ENCODE measurements at regions not wholly inside any gene's neighbourhood (a gene's known extent, or its start where the extent isn't known, plus 50 kb on each side); places are given as distances from the start of the nearest gene placed in this dataset.
A peak's percentile ranks its signal among the peaks of the same experiment; 100 is the strongest.
"Not testable (repeated sequence)": the region's sequence is repeated elsewhere in the genome, so short reads cannot be mapped to it uniquely, and the experiment has no call there.

GRCh38 chr21:28699596-28700259, 292.9 kb downstream of the LTN1 start:
- DNase-seq = no peak

GRCh38 chr21:28699186-28699585, 293.5 kb downstream of the LTN1 start:
- no peak for DNase-seq

DNA sequence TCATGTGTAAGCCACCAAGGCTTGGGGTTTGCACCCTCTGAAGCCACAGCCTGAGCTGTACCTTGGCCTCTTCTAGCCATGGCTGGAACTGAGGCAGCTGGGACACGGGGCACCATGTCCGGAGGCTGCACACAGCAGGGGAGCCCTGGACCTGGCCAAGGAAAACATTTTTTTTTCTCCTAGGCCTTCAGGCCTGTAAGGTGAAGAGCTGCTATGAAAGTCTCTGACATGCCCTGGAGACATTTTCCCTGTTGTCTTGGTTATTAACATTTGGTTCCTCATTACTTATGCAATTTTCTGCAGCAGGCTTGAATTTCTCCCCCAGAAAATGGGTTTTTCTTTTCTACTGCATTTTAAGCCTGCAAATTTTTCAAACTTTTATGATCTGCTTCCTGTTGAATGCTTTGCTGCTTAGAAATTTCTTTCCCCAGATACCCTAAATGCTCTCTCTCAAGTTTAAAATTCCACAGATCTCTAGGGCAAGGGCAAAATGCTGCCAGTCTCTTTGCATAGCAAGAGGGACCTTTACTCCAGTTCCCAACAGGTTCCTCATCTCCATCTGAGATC, 295.8 kb downstream of the LTN1 start:
- no peak for DNase-seq

DNA sequence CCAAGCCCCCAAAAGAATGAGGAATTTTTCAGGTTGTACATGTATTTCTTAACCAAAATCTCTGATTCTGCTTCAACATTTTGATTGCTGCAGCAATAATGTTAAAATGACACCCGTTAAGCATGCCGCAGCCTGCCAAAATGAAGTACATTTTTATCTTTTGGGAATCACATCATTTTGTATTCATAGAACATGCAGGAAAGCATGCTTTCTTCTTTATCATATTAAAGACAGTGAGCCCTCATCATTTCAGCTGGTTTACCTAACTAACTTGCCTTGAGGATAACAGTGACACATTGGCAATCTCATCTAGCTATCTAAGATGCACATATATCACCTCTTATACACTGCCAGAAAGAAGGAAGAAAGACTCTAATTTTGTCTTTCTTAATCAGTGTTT, 299.2 kb downstream of the LTN1 start:
- no peak for DNase-seq

DNA sequence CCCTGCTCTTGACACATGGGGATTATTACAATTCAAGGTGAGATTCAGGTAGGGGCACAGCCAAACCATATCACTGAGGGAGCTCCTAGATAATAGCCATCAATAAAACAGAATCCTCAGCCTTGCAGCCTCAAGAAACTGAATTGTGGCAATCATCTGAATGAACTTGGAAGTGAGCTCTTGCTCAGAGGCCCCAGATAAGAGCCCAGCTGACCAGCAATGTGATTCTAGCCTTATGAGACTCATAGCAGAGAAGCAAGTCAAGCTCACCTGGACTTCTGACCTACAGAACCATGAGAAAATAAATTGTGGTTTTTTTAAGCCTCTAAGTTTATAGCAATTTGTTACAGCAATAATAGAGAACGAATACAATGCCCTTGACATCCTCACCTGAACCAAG, 302.5 kb downstream of the LTN1 start:
- DNase-seq = no peak

GRCh38 chr21:28688381-28688780, 304.3 kb downstream of the LTN1 start:
- DNase-seq = no peak

DNA sequence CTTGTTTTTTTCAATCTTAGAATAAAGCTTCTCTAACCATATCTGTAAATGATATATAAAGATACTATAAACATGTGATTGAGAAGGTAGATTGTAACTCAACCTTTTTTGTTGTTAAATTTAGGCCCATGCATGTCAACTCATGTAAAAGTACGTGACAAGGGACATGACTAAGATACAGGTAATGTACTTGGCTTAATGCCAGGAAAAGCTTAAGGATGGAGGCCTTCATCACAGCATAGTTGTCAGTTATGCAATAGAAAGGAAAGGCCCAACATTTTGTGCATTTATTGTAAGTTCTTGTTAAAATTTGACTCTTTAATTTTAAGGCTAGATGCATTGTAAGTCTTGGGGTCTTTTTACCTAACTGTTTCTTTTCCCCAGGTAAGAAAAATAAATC, 305.1 kb downstream of the LTN1 start:
- no peak for DNase-seq

DNA sequence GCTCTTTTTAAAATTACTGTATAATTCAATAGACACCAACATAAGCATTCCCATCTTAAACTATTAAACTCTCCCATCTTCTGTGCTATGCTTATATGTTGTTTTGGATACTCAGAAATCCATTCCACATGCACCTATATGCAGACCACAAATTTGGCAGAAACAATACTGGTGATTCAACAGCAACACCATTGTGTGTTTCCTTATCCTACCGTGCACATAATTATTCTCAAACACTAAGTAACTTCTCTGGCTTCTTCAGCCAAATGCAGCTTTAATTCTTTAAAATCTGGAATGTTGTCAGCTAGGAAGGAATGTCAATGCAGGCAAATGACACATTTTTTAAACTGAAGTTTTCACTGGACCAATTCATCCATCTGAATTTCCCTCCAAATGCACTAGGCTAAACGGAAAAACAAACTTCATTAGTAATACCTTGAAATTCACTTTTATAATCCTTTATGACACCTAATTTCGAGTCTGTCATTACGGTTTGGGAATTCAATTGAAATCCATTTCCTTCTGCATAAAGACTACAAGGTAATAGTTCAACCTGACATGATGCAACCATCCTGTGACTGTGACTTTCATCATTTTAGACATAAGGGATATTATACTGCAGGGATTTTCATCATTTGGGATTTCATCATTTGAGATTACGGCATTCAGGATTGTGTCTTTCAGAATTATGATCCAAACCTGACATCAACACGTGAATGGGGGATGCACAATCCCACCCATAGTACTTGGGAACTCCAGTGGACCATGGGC, 308.5 kb downstream of the LTN1 start:
- DNase-seq = no peak

DNA sequence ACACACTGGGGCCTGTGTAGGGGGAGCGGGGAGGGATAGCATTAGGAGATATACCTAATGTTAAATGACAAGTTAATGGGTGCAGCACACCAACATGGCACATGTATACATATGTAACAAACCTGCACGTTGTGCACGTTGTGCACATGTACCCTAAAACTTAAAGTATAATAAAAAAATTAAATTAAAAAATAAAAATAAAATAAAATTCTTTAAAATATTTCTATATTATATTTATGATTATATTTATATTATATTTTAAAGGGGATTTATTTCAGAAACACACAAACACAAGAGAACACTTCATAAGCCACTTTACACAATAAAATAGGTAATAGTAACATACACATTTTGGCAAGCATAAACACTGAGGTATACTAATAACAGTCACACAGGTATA, 309.8 kb downstream of the LTN1 start:
- not testable (repeated sequence) for DNase-seq

DNA sequence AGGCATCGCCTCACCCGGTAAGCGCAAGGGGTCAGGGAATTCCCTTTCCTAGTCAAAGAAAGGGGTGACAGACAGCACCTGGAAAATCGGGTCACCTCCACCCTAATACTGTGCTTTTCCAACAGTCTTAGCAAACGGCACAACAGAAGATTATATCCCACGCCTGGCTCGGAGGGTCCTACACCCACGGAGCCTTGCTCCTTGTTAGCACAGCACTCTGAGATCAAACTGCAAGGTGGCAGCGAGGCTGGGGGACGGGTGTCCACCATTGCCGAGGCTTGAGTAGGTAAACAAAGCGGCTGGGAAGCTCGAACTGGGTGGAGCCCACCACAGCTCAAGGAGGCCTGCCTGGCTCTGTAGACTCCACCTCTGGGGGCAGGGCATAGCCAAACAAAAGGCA, 315.6 kb downstream of the LTN1 start:
- DNase-seq = not testable (repeated sequence)

DNA sequence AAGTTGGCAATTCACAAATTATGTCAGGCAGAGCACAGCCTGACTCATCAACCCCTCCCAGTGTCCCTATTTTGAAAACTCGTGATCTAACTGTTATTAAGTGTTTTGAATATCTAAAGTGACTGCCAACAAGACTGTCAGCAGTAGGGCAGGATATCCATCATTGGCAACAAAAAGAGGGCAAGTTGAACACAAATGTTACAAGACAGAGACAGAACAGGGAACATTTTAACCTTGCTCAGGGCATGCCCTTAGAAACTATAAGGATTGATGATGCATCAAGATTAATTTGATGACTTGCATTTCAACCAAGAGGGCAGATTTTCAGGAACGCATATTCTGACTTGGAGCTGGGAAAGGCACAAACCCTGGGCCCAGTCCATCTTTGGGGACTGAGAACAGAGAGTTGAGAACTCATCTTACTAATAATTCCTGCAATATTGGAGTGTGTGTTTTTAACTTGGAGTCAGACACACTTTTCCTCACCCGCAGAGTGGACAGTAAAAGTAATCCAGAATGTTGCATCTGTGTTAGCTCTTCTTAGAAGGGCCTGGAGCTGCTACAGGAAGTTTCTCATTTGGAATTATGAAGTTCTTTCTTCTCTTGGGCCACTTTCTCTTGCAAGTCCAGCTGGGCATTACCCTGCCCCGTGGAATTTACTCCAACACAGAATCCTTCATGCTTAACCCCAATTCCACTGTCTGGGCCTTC, 317.2 kb downstream of the LTN1 start:
- DNase-seq = no peak

DNA sequence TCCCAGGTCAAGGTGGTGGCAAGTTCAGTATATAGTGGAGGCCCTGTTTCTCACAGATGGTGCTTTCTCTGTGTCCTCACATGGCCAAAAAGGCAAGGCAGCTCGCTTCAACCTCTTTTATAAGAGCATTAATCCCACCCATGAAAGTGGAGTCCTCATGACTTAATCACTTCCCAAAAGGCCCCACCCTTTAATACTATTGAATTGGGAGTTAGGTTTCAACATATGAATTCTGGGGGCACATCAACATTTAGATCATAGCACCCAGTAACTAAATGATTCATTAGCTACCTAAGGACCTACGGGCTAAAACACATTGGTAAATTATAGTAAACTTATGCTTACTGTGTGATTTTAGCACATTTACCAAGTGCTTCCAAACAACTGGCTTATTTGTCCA, 317.9 kb downstream of the LTN1 start:
- no peak for DNase-seq

DNA sequence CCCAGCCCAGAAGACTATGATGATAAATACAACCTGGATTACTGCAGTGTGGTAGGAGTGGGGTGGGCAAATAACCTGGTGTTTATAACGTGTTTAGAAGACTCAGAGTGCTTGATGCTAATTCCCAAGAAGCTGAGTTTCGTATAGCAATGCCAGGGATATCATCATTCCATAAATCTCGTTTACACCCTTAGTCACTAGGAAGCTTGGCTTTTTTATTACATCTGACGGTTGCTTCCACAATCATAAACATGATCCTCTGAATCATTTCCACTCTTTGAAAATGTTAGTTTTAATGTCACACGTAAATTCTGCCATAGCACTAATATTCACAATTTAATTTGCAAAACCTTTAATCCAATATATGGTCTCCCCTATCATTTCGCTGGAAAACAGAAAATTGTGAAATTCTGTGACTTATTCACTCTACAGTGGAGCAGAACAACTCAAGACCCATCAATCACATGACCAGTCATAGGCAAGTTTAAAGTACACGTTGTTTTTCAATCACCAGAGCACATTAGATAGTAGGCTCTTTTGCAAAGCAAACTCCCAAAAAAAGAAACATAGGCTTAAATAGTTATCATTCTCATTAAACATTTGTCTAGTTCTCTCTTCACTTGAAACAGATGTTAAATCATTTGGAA, 321.0 kb downstream of the LTN1 start:
- DNase-seq = no peak

- DNase-seq = no peak
Measured at GRCh38 chr21:28669971-28670653, 322.6 kb downstream of the LTN1 start.

DNA sequence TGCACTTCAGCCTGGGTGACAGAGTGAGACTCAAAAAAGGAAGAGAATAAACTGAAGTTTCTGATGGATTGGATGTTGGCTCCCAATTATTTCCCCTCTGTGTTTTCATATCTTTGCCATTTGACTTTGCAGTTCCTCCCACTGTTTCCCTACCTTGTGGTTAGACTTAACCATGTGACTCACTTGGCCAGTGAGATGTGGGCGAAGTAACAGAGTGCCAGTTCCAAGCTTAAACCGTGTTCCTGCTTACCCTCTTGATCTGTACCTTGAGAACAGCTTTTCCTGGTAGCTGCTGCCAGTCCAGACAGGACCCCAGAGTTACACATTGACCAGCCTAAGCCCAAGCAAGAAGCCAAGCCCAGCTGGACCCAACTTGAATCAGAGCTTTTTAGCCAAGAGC, 323.4 kb downstream of the LTN1 start:
- DNase-seq = peak; percentile 17

GRCh38 chr21:28663754-28664153, 328.9 kb downstream of the LTN1 start:
- DNase-seq = no peak

GRCh38 chr21:28663111-28663693, 329.5 kb downstream of the LTN1 start:
- DNase-seq = no peak

GRCh38 chr21:28657566-28657965, 335.1 kb downstream of the LTN1 start:
- DNase-seq = no peak

DNA sequence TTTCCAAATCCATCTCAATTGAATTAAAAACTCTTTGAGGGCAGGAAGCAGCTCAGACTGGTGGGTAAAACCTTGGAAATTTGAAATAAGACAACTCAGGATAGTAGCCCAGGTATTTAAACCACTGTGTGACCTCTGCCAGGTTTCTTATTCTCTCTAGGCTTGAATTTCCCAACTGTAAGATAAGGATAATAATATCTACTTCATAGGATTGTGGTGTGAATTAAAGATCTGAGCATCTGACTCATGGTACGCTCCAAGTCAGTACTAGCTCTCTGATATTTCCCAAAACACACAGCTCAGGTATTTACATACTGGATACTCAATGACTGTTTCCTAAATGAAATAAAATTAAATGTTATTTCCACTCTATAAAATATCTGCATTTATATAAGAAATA, 337.2 kb downstream of the LTN1 start:
- DNase-seq = no peak

GRCh38 chr21:28654406-28654805, 338.3 kb downstream of the LTN1 start:
- no peak for DNase-seq

- no peak for DNase-seq
Measured at GRCh38 chr21:28644762-28645161, 347.9 kb downstream of the LTN1 start.

DNA sequence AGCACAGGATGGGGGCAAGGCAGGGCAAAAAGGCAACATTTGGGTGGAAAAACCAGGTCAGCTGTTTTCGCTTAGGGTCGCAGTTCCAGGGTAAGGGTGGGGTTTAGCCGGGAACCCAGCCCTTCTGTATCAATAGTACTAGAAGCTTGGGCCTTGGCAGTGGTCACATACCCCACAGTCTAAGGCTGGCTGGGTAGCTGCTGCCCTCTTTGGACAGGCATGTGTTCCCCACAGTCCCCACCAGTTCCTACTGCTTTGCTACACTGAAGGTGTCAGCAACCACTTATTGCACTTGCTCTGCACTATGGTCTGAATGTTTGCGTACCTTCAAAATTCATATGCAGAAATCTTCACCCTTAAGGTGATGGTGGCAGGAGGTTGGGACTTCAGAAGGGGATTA, 349.8 kb downstream of the LTN1 start:
- DNase-seq = no peak
